AG20443 (cell line): ENCODE measurements at regions not wholly inside any gene's neighbourhood (a gene's known extent, or its start where the extent isn't known, plus 50 kb on each side); places are given as distances from the start of the nearest gene placed in this dataset.
"Not testable (repeated sequence)": the region's sequence is repeated elsewhere in the genome, so short reads cannot be mapped to it uniquely, and the experiment has no call there.

Experiments used
- DNase-seq: peaks from one replicate; pipeline ENCODE4 v3.0.0; 2012; ENCODE audit warnings: low spot score, mixed read lengths

GRCh38 chr6:23656255-23657194, 469.5 kb upstream of the NRSN1 start:
- DNase-seq: no peak

GRCh38 chr6:23659125-23659524, 466.9 kb upstream of the NRSN1 start:
- DNase-seq: no peak

- no peak for DNase-seq
These were observed 464.5 kb upstream of the NRSN1 start for GRCh38 chr6:23661549-23661948.

GRCh38 chr6:23663096-23663495, 462.9 kb upstream of the NRSN1 start:
- DNase-seq: no peak

GRCh38 chr6:23663652-23664051, 462.4 kb upstream of the NRSN1 start:
- no peak for DNase-seq

GRCh38 chr6:23665911-23666310, 460.1 kb upstream of the NRSN1 start:
- not testable (repeated sequence) for DNase-seq

GRCh38 chr6:23672737-23673136, 453.3 kb upstream of the NRSN1 start:
- no peak for DNase-seq

GRCh38 chr6:23678626-23679025, 447.4 kb upstream of the NRSN1 start:
- DNase-seq: no peak

GRCh38 chr6:23681743-23682142, 444.3 kb upstream of the NRSN1 start:
- DNase-seq: no peak

- no peak for DNase-seq
These were observed 437.4 kb upstream of the NRSN1 start for GRCh38 chr6:23688650-23689049.

GRCh38 chr6:23690453-23691049, 435.5 kb upstream of the NRSN1 start:
- no peak for DNase-seq

- no peak for DNase-seq
These were observed 433.8 kb upstream of the NRSN1 start for GRCh38 chr6:23692184-23692583.

- no peak for DNase-seq
These were observed 429.0 kb upstream of the NRSN1 start for GRCh38 chr6:23696992-23697391.

GRCh38 chr6:23704479-23705052, 421.4 kb upstream of the NRSN1 start:
- DNase-seq: no peak

- DNase-seq: no peak
These were observed 420.3 kb upstream of the NRSN1 start for GRCh38 chr6:23705697-23706096.

GRCh38 chr6:23712756-23713155, 413.3 kb upstream of the NRSN1 start:
- DNase-seq: no peak

- DNase-seq: no peak
These were observed 412.8 kb upstream of the NRSN1 start for GRCh38 chr6:23713211-23713610.

GRCh38 chr6:23728707-23729106, 397.3 kb upstream of the NRSN1 start:
- no peak for DNase-seq

- no peak for DNase-seq
These were observed 394.4 kb upstream of the NRSN1 start for GRCh38 chr6:23731609-23732008.

- DNase-seq: no peak
These were observed 393.5 kb upstream of the NRSN1 start for GRCh38 chr6:23732521-23732920.

- DNase-seq: peak; percentile 7
These were observed 390.9 kb upstream of the NRSN1 start for GRCh38 chr6:23735151-23735550.

GRCh38 chr6:23736577-23736976, 389.4 kb upstream of the NRSN1 start:
- DNase-seq: no peak

GRCh38 chr6:23747239-23747638, 378.8 kb upstream of the NRSN1 start:
- DNase-seq: no peak
